ENCODE measurements at regions not wholly inside any gene's neighbourhood (a gene's known extent, or its start where the extent isn't known, plus 50 kb on each side); places are given as distances from the start of the nearest gene placed in this dataset.

DNA sequence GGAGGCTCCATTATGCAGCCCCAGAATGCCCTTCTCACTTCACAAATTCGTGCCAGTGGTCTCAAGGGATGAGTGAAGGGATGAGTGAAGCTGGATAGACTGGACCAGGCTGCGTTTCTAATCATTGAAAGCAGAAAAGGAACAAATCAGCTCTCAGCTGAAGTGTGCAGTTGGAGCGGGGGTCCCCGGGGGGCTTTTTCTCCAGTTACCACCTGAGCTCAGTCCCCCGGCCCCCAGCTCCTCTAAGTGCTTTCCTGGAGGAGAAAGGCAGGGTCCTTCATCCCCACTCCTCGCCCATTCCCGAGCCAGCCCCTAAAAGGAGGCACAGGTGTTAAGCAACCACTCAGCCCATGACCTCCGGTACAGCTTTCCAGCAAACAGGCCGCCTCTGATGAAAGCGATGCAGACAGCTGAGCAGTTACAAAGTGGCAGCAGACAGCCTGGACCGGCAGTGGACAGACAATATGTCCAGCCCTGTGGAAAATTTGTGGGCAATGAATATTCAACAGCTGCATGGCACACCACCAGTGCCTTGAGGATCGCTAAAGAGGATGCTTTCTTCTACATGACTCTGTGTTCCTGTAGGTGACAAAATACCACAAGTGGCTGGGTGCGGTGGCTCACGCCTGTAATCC, 110.7 kb upstream of the UBL3 start:
- DNase-seq (ENCODE audit: low spot score): no peak
- no peak overlapping the region for H3K27ac ChIP-seq

DNA sequence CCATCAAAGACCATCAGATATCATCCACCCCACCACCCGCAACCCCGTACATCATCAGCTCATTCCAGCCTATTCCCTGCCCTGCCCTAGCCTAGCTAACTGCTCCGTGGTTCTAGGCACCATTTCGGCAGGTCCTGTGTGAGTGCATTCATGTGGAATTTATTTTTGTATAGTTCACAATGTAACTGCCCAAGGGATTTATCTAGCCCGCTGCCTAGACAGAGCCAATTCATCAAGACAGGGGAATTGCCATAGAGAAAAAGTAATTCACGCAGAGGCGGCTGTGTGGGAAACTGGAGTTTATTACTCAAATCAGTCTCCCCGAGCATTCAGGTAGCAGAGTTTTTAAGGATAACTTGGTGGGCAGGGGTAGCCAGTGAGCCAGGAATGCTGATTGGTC, 109.2 kb upstream of the UBL3 start:
- no peak for DNase-seq (ENCODE audit: low spot score)
- no peak overlapping the region for H3K4me3 ChIP-seq

More for the DNA sequence above, 110.7 kb upstream of the UBL3 start:
- no peak overlapping the region for H3K4me3 ChIP-seq
- TF ChIP-seq, protein P1, sequence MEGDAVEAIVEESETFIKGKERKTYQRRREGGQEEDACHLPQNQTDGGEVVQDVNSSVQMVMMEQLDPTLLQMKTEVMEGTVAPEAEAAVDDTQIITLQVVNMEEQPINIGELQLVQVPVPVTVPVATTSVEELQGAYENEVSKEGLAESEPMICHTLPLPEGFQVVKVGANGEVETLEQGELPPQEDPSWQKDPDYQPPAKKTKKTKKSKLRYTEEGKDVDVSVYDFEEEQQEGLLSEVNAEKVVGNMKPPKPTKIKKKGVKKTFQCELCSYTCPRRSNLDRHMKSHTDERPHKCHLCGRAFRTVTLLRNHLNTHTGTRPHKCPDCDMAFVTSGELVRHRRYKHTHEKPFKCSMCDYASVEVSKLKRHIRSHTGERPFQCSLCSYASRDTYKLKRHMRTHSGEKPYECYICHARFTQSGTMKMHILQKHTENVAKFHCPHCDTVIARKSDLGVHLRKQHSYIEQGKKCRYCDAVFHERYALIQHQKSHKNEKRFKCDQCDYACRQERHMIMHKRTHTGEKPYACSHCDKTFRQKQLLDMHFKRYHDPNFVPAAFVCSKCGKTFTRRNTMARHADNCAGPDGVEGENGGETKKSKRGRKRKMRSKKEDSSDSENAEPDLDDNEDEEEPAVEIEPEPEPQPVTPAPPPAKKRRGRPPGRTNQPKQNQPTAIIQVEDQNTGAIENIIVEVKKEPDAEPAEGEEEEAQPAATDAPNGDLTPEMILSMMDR (IDR thresholded peaks at IDR 0.05): no peak

DNA sequence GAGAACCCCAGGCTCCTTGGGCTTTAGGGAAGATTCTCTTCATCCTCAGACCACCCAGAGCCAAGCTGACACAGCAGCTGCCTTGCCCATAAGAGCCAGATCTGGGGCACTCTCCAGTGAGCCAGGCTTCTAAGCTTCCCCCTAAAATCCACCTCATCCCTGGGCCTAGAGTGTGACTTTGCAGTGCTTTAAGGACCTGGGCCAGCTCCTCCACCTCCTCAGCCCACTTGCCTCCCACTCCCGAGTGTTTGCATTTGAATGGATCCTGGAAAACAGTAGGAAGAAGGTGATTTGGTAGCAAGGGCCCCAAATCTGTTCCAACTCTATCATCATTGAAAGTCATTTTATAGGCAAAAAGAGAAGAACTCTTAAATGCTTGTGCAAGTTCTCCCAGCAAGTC, 108.7 kb upstream of the UBL3 start:
- H3K4me3 ChIP-seq: no peak overlapping the region
- no peak overlapping the region for H3K27ac ChIP-seq
- DNase-seq (ENCODE audit: low spot score): no peak
- TF ChIP-seq, protein P1 (IDR thresholded peaks at IDR 0.05): no peak

More for the DNA sequence above, 109.2 kb upstream of the UBL3 start:
- no peak overlapping the region for H3K27ac ChIP-seq
- TF ChIP-seq, protein P1 (IDR thresholded peaks at IDR 0.05): no peak

DNA sequence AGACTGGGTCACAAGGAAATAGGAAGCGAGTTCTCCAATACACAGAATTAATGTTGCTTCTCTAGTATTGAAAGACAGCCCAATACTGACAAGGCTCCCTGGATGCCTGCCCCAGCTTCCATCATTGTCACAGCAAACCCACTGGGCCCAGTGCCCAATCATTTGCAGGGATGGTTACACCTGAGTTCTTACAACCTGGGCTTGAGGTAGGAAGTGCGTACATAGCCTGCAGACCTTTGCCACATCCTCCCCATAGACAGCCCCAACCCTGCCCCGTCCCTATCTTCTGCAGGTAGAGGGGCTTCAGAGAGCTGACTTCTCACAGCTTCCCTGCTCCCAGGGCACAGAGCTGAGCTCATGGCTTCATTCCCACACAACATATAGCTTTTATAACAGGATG, 108.1 kb upstream of the UBL3 start:
- peak; percentile 50 for DNase-seq (ENCODE audit: low spot score)
- H3K27ac ChIP-seq: no peak overlapping the region
- TF ChIP-seq, protein P1 (IDR thresholded peaks at IDR 0.05): no peak
- no peak overlapping the region for H3K4me3 ChIP-seq

DNA sequence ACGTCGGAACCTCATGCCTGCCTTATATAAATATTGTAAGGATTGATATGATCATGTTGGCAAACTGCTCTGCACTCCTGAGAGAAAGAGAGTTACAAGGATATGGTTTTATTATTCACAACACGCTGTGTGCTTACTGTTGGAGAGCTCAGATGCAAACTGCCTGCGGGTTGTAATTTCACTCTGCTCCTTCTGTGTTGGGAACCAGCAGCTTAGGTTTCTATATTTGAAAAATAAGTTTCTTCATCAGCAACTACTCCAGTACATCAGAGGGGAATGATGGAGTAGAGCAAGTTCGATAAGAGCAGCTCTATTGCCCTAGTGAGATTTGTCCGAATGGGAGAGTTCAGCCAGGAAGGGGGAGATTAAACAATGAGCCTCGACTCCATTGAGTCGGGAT, 106.9 kb upstream of the UBL3 start:
- TF ChIP-seq, protein P1 (IDR thresholded peaks at IDR 0.05): no peak
- DNase-seq (ENCODE audit: low spot score): no peak
- H3K4me3 ChIP-seq: no peak overlapping the region
- no peak overlapping the region for H3K27ac ChIP-seq

- no peak overlapping the region for H3K27ac ChIP-seq
- TF ChIP-seq, protein P1 (IDR thresholded peaks at IDR 0.05): no peak
- DNase-seq (ENCODE audit: low spot score): no peak
- H3K4me3 ChIP-seq: no peak overlapping the region
Measured at GRCh38 chr13:29956853-29957252, 106.4 kb upstream of the UBL3 start.

DNA sequence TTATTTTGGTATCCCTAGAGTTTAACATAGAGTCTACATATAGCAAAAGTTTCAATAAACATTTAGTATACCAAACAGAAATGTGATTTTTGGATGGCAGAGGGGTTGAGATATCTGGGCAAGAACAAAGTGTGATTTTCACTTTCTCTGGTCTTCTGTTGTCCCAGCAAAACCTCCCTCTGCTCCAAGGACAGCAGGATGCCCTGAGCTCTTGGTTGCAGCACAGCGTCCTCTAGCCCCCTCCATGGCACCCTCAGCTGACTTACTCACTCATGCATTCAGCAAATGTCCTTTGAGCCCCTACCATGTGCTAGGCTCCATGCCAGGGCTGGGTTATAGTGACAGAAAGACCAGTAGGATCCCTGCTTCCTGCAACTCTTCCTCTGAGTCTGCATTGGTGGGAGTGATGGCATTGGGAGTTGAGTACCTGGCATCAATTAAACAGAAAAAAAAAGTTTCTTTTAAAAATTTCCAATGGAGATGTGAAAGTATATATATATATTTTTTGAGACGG, 104.8 kb upstream of the UBL3 start:
- TF ChIP-seq, protein P1 (IDR thresholded peaks at IDR 0.05): no peak
- no peak overlapping the region for H3K4me3 ChIP-seq
- no peak for DNase-seq (ENCODE audit: low spot score)
- H3K27ac ChIP-seq: no peak overlapping the region

All from coronary artery (tissue), 2 donors.